ENCODE measurements at regions not wholly inside any gene's neighbourhood (a gene's known extent, or its start where the extent isn't known, plus 50 kb on each side); places are given as distances from the start of the nearest gene placed in this dataset.
A peak's percentile ranks its signal among the peaks of the same experiment; 100 is the strongest.

- peak overlapping the region; percentile 1 for H3K4me3 Mint-ChIP-seq
- H3K27ac Mint-ChIP-seq: no peak overlapping the region
Measured at GRCh38 chrX:134161162-134161561, 75.8 kb upstream of the CCDC160 start.

GRCh38 chrX:134162032-134162431 lies 75.0 kb upstream of the CCDC160 start:
- H3K9me3 Mint-ChIP-seq: no peaks in the 10 kb centered on the region
- H3K4me1 Mint-ChIP-seq (ENCODE audit: low read depth): peaks cover 14% of the 10 kb centered on the region
- H3K27me3 Mint-ChIP-seq (ENCODE audit: low read depth): no peaks in the 10 kb centered on the region
- no peak overlapping the region for H3K4me3 Mint-ChIP-seq
- peaks cover 4% of the 10 kb centered on the region for H3K36me3 Mint-ChIP-seq (ENCODE audit: low read depth)
- no peak overlapping the region for H3K27ac Mint-ChIP-seq

More at GRCh38 chrX:134161162-134161561, 75.8 kb upstream of the CCDC160 start:
- Mint-ChIP-seq H3K4me1 (ENCODE audit: low read depth) (peaks cover 14% of the 10 kb centered on the region), H3K9me3 (no peaks in the 10 kb centered on the region), H3K36me3 (ENCODE audit: low read depth) (peaks cover 4% of the 10 kb centered on the region), H3K27me3 (ENCODE audit: low read depth) (no peaks in the 10 kb centered on the region)

- Mint-ChIP-seq H3K27me3 (ENCODE audit: low read depth) (no peaks in the 10 kb centered on the region), H3K36me3 (ENCODE audit: low read depth) (peaks cover 8% of the 10 kb centered on the region), H3K4me3 (no peak overlapping the region), H3K4me1 (ENCODE audit: low read depth) (peaks cover 14% of the 10 kb centered on the region), H3K27ac (no peak overlapping the region), H3K9me3 (no peaks in the 10 kb centered on the region)
Measured at GRCh38 chrX:134163836-134164235, 73.1 kb upstream of the CCDC160 start.

GRCh38 chrX:134167591-134168203 lies 69.3 kb upstream of the CCDC160 start:
- peaks cover 18% of the 10 kb centered on the region for H3K4me1 Mint-ChIP-seq (ENCODE audit: low read depth)
- H3K4me3 Mint-ChIP-seq: no peak overlapping the region
- H3K9me3 Mint-ChIP-seq: no peaks in the 10 kb centered on the region
- no peaks in the 10 kb centered on the region for H3K27me3 Mint-ChIP-seq (ENCODE audit: low read depth)
- peaks cover 14% of the 10 kb centered on the region for H3K36me3 Mint-ChIP-seq (ENCODE audit: low read depth)
- peak overlapping the region; percentile 34 for H3K27ac Mint-ChIP-seq

- peak overlapping the region; percentile 98 for H3K4me3 Mint-ChIP-seq
- peak overlapping the region; percentile 95 for H3K27ac Mint-ChIP-seq
- peaks cover 23% of the 10 kb centered on the region for H3K4me1 Mint-ChIP-seq (ENCODE audit: low read depth)
- H3K36me3 Mint-ChIP-seq (ENCODE audit: low read depth): peaks cover 12% of the 10 kb centered on the region
- no peaks in the 10 kb centered on the region for H3K9me3 Mint-ChIP-seq
- peaks cover 5% of the 10 kb centered on the region for H3K27me3 Mint-ChIP-seq (ENCODE audit: low read depth)
Measured at GRCh38 chrX:134171661-134172587, 65.1 kb upstream of the CCDC160 start.

- no peaks in the 10 kb centered on the region for H3K9me3 Mint-ChIP-seq
- H3K27me3 Mint-ChIP-seq (ENCODE audit: low read depth): peaks cover 9% of the 10 kb centered on the region
- H3K27ac Mint-ChIP-seq: peak overlapping the region; percentile 95
- H3K4me3 Mint-ChIP-seq: peak overlapping the region; percentile 98
- H3K4me1 Mint-ChIP-seq (ENCODE audit: low read depth): peaks cover 22% of the 10 kb centered on the region
- peaks cover 13% of the 10 kb centered on the region for H3K36me3 Mint-ChIP-seq (ENCODE audit: low read depth)
Measured at GRCh38 chrX:134172588-134173259, 64.3 kb upstream of the CCDC160 start.

GRCh38 chrX:134173541-134174272 lies 63.3 kb upstream of the CCDC160 start:
- Mint-ChIP-seq H3K4me3 (peak overlapping the region; percentile 98), H3K27me3 (ENCODE audit: low read depth) (peaks cover 10% of the 10 kb centered on the region), H3K4me1 (ENCODE audit: low read depth) (peaks cover 22% of the 10 kb centered on the region), H3K27ac (peak overlapping the region; percentile 95), H3K36me3 (ENCODE audit: low read depth) (peaks cover 12% of the 10 kb centered on the region), H3K9me3 (no peaks in the 10 kb centered on the region)

- H3K27ac Mint-ChIP-seq: peak overlapping the region; percentile 95
- H3K27me3 Mint-ChIP-seq (ENCODE audit: low read depth): peaks cover 10% of the 10 kb centered on the region
- no peaks in the 10 kb centered on the region for H3K9me3 Mint-ChIP-seq
- peak overlapping the region; percentile 98 for H3K4me3 Mint-ChIP-seq
- H3K36me3 Mint-ChIP-seq (ENCODE audit: low read depth): peaks cover 11% of the 10 kb centered on the region
- peaks cover 22% of the 10 kb centered on the region for H3K4me1 Mint-ChIP-seq (ENCODE audit: low read depth)
Measured at GRCh38 chrX:134174273-134174660, 62.7 kb upstream of the CCDC160 start.

- no peaks in the 10 kb centered on the region for H3K9me3 Mint-ChIP-seq
- peaks cover 8% of the 10 kb centered on the region for H3K36me3 Mint-ChIP-seq (ENCODE audit: low read depth)
- H3K27ac Mint-ChIP-seq: no peak overlapping the region
- peaks cover 18% of the 10 kb centered on the region for H3K4me1 Mint-ChIP-seq (ENCODE audit: low read depth)
- no peak overlapping the region for H3K4me3 Mint-ChIP-seq
- peaks cover 10% of the 10 kb centered on the region for H3K27me3 Mint-ChIP-seq (ENCODE audit: low read depth)
Measured at GRCh38 chrX:134174859-134175258, 62.1 kb upstream of the CCDC160 start.

- no peak overlapping the region for H3K4me3 Mint-ChIP-seq
- H3K9me3 Mint-ChIP-seq: no peaks in the 10 kb centered on the region
- H3K36me3 Mint-ChIP-seq (ENCODE audit: low read depth): peaks cover 6% of the 10 kb centered on the region
- peaks cover 11% of the 10 kb centered on the region for H3K4me1 Mint-ChIP-seq (ENCODE audit: low read depth)
- H3K27ac Mint-ChIP-seq: no peak overlapping the region
- peaks cover 10% of the 10 kb centered on the region for H3K27me3 Mint-ChIP-seq (ENCODE audit: low read depth)
Measured at GRCh38 chrX:134177527-134177926, 59.5 kb upstream of the CCDC160 start.

- H3K27me3 Mint-ChIP-seq (ENCODE audit: low read depth): peaks cover 6% of the 10 kb centered on the region
- no peak overlapping the region for H3K27ac Mint-ChIP-seq
- no peak overlapping the region for H3K4me3 Mint-ChIP-seq
- peaks cover 18% of the 10 kb centered on the region for H3K4me1 Mint-ChIP-seq (ENCODE audit: low read depth)
- H3K36me3 Mint-ChIP-seq (ENCODE audit: low read depth): peaks cover 3% of the 10 kb centered on the region
- no peaks in the 10 kb centered on the region for H3K9me3 Mint-ChIP-seq
Measured at GRCh38 chrX:134180601-134181274, 56.2 kb upstream of the CCDC160 start.

GRCh38 chrX:134181275-134181660 lies 55.7 kb upstream of the CCDC160 start:
- Mint-ChIP-seq H3K27ac (no peak overlapping the region), H3K36me3 (ENCODE audit: low read depth) (peaks cover 3% of the 10 kb centered on the region), H3K9me3 (no peaks in the 10 kb centered on the region), H3K4me1 (ENCODE audit: low read depth) (peaks cover 22% of the 10 kb centered on the region), H3K4me3 (no peak overlapping the region), H3K27me3 (ENCODE audit: low read depth) (peaks cover 5% of the 10 kb centered on the region)

- Mint-ChIP-seq H3K36me3 (ENCODE audit: low read depth) (no peaks in the 10 kb centered on the region), H3K27ac (no peak overlapping the region), H3K9me3 (no peaks in the 10 kb centered on the region), H3K4me3 (no peak overlapping the region), H3K4me1 (ENCODE audit: low read depth) (peaks cover 24% of the 10 kb centered on the region), H3K27me3 (ENCODE audit: low read depth) (no peaks in the 10 kb centered on the region)
Measured at GRCh38 chrX:134183665-134184064, 53.3 kb upstream of the CCDC160 start.

- peaks cover 31% of the 10 kb centered on the region for H3K4me1 Mint-ChIP-seq (ENCODE audit: low read depth)
- H3K27me3 Mint-ChIP-seq (ENCODE audit: low read depth): peaks cover 5% of the 10 kb centered on the region
- H3K27ac Mint-ChIP-seq: peak overlapping the region; percentile 70
- peaks cover 6% of the 10 kb centered on the region for H3K36me3 Mint-ChIP-seq (ENCODE audit: low read depth)
- no peak overlapping the region for H3K4me3 Mint-ChIP-seq
- H3K9me3 Mint-ChIP-seq: no peaks in the 10 kb centered on the region
Measured at GRCh38 chrX:134184936-134185335, 52.0 kb upstream of the CCDC160 start.
